Transverse colon (tissue), 4 donors: ENCODE measurements at regions not wholly inside any gene's neighbourhood (a gene's known extent, or its start where the extent isn't known, plus 50 kb on each side); places are given as distances from the start of the nearest gene placed in this dataset.
A peak's percentile ranks its signal among the peaks of the same experiment; 100 is the strongest.

Experiments used
- DNase-seq: peaks from one replicate; pipeline ENCODE4 v3.0.0-alpha.2; 2019
- H3K27ac ChIP-seq, 4 donors: fragments of 200-600 bp; sonication (generic); 2 replicates each; pipeline ENCODE4 v1.5.1; 2016 to 2018; ENCODE audit warnings: inconsistent platforms in 4 of 4
- H3K27me3 ChIP-seq: fragments of 200-600 bp; sonication (generic); 2 replicates; pipeline ENCODE4 v1.5.1; 2017; ENCODE audit warnings: inconsistent platforms
- H3K36me3 ChIP-seq, 4 donors: fragments of 200-600 bp; sonication (generic); 2 replicates each; pipeline ENCODE4 v1.5.1; 2017 to 2019; ENCODE audit warnings: inconsistent platforms in 4 of 4
- H3K4me1 ChIP-seq, 4 donors: fragments of 200-600 bp; sonication (generic); 2 replicates each; pipeline ENCODE4 v1.5.1; 2017 to 2020; ENCODE audit warnings: inconsistent platforms in 4 of 4
- H3K4me3 ChIP-seq, 4 donors: fragments of 200-600 bp; sonication (generic); 1 replicate in 1 of 4; 2 replicates in 3 of 4; pipeline versions ENCODE4 v1.5.1 to v1.6.1; 2017 to 2019; ENCODE audit warnings: inconsistent platforms in 4 of 4
- H3K9me3 ChIP-seq, 2 donors: fragments of 200-600 bp; sonication (generic); 2 replicates each; pipeline ENCODE4 v1.5.1; 2017 to 2019; ENCODE audit warnings: inconsistent platforms in 2 of 2
- EP300 ChIP-seq: sonication (generic); formaldehyde crosslinking; IDR thresholded peaks from one replicate; pipeline ENCODE4 v1.6.1; 2017; ENCODE audit warnings: antibody characterized with exemption, low read depth
- POLR2A ChIP-seq: fragments of 450-650 bp; IDR thresholded peaks from one replicate; pipeline ENCODE4 v1.6.1; 2016; ENCODE audit warnings: antibody characterized with exemption, mild to moderate bottlenecking, moderate library complexity
- POLR2AphosphoS5 ChIP-seq, 3 donors: sonication (generic); formaldehyde crosslinking; IDR thresholded peaks; one replicate each; pipeline ENCODE4 v1.6.1; 2016; ENCODE audit warnings: antibody characterized with exemption in 3 of 3
- WGBS, 2 donors: methylation state at CpG; one replicate each; pipeline ENCODE4 v1.1.5; 2018; ENCODE audit warnings: low coverage in 1 of 2; 5-methylcytosine and 5-hydroxymethylcytosine counted together
- in situ Hi-C, 4 donors: fragments of 200-750 bp; cut with MboI; loops; one replicate each; pipeline versions ENCODE4 v1.15.0 to v1.15.1; 2017; ENCODE audit warnings: low sequenced_read_pairs in 3 of 4, low pct_ligation_motif_present in 1 of 4, low pct_unique_long_range_greater_than_20kb in 1 of 4
- intact Hi-C: fragments of 100-400 bp; cut with DNase I; formaldehyde crosslinking; loops from one replicate; pipeline ENCODE4 v1.15.1; 2023; ENCODE audit warnings: low total_unique reads
- TF ChIP-seq, protein P1 (sequence below), 5 experiments: fragments of 200-600 bp in 3 of 5; fragments of 450-650 bp in 2 of 5; sonication (generic) in 3 of 5; IDR thresholded peaks; 1 replicate in 2 of 5; 2 replicates in 3 of 5; pipeline ENCODE4 v1.5.1; 2016 to 2017; ENCODE audit warnings: antibody characterized with exemption in 5 of 5, inconsistent platforms in 3 of 5, mild to moderate bottlenecking in 2 of 5, moderate library complexity in 1 of 5

- intact Hi-C loops (no loop called here), in situ Hi-C loops (no loop called here)
- no peaks in the 10 kb centered on the region for H3K9me3 ChIP-seq
- WGBS, 2 donors: 50 to 84% methylated on average over 1 to 2 of the region's 2 CpGs
- TF ChIP-seq, protein P1, sequence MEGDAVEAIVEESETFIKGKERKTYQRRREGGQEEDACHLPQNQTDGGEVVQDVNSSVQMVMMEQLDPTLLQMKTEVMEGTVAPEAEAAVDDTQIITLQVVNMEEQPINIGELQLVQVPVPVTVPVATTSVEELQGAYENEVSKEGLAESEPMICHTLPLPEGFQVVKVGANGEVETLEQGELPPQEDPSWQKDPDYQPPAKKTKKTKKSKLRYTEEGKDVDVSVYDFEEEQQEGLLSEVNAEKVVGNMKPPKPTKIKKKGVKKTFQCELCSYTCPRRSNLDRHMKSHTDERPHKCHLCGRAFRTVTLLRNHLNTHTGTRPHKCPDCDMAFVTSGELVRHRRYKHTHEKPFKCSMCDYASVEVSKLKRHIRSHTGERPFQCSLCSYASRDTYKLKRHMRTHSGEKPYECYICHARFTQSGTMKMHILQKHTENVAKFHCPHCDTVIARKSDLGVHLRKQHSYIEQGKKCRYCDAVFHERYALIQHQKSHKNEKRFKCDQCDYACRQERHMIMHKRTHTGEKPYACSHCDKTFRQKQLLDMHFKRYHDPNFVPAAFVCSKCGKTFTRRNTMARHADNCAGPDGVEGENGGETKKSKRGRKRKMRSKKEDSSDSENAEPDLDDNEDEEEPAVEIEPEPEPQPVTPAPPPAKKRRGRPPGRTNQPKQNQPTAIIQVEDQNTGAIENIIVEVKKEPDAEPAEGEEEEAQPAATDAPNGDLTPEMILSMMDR (IDR thresholded peaks at IDR 0.05): no peak
- no peak for TF ChIP-seq EP300
- TF ChIP-seq POLR2AphosphoS5 (IDR thresholded peaks at IDR 0.05): no peak
- no peak for TF ChIP-seq POLR2A
- peaks cover 0 to 15% (median 5%) of the 10 kb centered on the region in 4 donors for H3K4me1 ChIP-seq
- DNase-seq: no peak
- H3K36me3 ChIP-seq: no peaks in the 10 kb centered on the region
- H3K27me3 ChIP-seq: no peaks in the 10 kb centered on the region
- H3K4me3 ChIP-seq: no peak overlapping the region
- no peak overlapping the region for H3K27ac ChIP-seq
Measured at GRCh38 chr4:26044524-26044923, 130.5 kb downstream of the SMIM20 start.

GRCh38 chr4:26044983-26045382 lies 131.0 kb downstream of the SMIM20 start:
- DNase-seq: no peak
- WGBS, 2 donors: 92% methylated on average over 4 of the region's 4 CpGs; no CpG with 5 or more reads in 1 of the 2 donors
- H3K27ac ChIP-seq: no peak overlapping the region
- in situ Hi-C loops (no loop called here), intact Hi-C loops (no loop called here)
- TF ChIP-seq EP300: no peak
- TF ChIP-seq POLR2A: no peak
- no peak for TF ChIP-seq POLR2AphosphoS5 (IDR thresholded peaks at IDR 0.05)
- TF ChIP-seq, protein P1 (IDR thresholded peaks at IDR 0.05): no peak
- no peaks in the 10 kb centered on the region for H3K36me3 ChIP-seq
- no peaks in the 10 kb centered on the region for H3K27me3 ChIP-seq
- no peaks in the 10 kb centered on the region for H3K9me3 ChIP-seq
- H3K4me3 ChIP-seq: no peak overlapping the region
- peaks cover under 1 to 20% (median 9%) of the 10 kb centered on the region in 4 donors for H3K4me1 ChIP-seq

GRCh38 chr4:26047795-26048194 lies 133.8 kb downstream of the SMIM20 start:
- H3K27me3 ChIP-seq: no peaks in the 10 kb centered on the region
- DNase-seq: no peak
- no peaks in the 10 kb centered on the region for H3K36me3 ChIP-seq
- peaks cover 7 to 36% (median 17%) of the 10 kb centered on the region in 4 donors for H3K4me1 ChIP-seq
- H3K9me3 ChIP-seq: no peaks in the 10 kb centered on the region
- 83 to 87% methylated on average over 1 to 5 of the region's 5 CpGs for WGBS, 2 donors
- in situ Hi-C loops: no loop called here
- TF ChIP-seq POLR2AphosphoS5 (IDR thresholded peaks at IDR 0.05) (no peak), EP300 (no peak), POLR2A (no peak)
- TF ChIP-seq, protein P1 (IDR thresholded peaks at IDR 0.05): no peak
- no peak overlapping the region for H3K4me3 ChIP-seq
- intact Hi-C loops: no loop called here
- peak overlapping the region; percentile 74 to 82 (median 78) for H3K27ac ChIP-seq

GRCh38 chr4:26048378-26048882 lies 134.4 kb downstream of the SMIM20 start:
- no peak overlapping the region for H3K4me3 ChIP-seq
- in situ Hi-C loops: no loop called here
- peaks cover 7 to 36% (median 17%) of the 10 kb centered on the region in 4 donors for H3K4me1 ChIP-seq
- peak; percentile 30 for DNase-seq
- intact Hi-C loops: no loop called here
- no peaks in the 10 kb centered on the region for H3K9me3 ChIP-seq
- 63 to 73% methylated on average over 7 to 12 of the region's 12 CpGs for WGBS, 2 donors
- H3K27ac ChIP-seq: peak overlapping the region; percentile 74 to 82 (median 78)
- no peaks in the 10 kb centered on the region for H3K36me3 ChIP-seq
- TF ChIP-seq, protein P1 (IDR thresholded peaks at IDR 0.05): no peak
- TF ChIP-seq POLR2AphosphoS5 (IDR thresholded peaks at IDR 0.05) (peak in 2 of 3 donors; percentile 56 to 73), POLR2A (no peak), EP300 (peak; percentile 15)
- no peaks in the 10 kb centered on the region for H3K27me3 ChIP-seq
